ENCODE measurements at regions not wholly inside any gene's neighbourhood (a gene's known extent, or its start where the extent isn't known, plus 50 kb on each side); places are given as distances from the start of the nearest gene placed in this dataset.

DNA sequence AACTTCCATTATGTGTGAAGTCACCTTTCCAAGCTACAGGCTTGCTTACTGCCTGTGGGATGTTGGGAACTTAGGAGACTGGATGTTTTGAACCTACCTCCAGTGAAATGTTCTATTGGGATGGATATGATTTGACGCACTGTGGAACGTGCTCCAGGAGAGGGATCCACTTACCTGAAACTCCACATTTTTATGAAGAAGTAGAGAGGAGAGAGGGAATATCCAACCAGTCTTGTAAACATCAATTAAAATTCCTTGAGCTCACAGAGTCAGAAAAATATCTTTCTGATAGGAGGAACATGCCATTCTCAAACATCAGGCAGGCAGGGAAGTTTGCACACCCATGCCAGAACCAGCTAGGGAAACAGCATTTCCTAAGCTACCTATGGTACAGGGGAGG, 91.1 kb upstream of the MAOA start:
- peaks cover 17% of the 10 kb centered on the region for H3K4me1 ChIP-seq (replicated peaks; ENCODE audit: insufficient read depth)
- H3K27me3 ChIP-seq (ENCODE audit: insufficient read depth, low read depth) = no peaks in the 10 kb centered on the region
- TF ChIP-seq EZH2 (IDR thresholded peaks at IDR 0.05; ENCODE audit: low read depth) = no peak
- TF ChIP-seq, protein P1, sequence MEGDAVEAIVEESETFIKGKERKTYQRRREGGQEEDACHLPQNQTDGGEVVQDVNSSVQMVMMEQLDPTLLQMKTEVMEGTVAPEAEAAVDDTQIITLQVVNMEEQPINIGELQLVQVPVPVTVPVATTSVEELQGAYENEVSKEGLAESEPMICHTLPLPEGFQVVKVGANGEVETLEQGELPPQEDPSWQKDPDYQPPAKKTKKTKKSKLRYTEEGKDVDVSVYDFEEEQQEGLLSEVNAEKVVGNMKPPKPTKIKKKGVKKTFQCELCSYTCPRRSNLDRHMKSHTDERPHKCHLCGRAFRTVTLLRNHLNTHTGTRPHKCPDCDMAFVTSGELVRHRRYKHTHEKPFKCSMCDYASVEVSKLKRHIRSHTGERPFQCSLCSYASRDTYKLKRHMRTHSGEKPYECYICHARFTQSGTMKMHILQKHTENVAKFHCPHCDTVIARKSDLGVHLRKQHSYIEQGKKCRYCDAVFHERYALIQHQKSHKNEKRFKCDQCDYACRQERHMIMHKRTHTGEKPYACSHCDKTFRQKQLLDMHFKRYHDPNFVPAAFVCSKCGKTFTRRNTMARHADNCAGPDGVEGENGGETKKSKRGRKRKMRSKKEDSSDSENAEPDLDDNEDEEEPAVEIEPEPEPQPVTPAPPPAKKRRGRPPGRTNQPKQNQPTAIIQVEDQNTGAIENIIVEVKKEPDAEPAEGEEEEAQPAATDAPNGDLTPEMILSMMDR (conservative IDR thresholded peaks at IDR 0.05) = no peak
- DNase-seq = peak in 1 of 2 experiments; percentile 52
- H3F3A ChIP-seq (ENCODE audit: insufficient read depth, low read depth) = no peaks in the 10 kb centered on the region
- no TSS peak for BruUV-seq (replicated peaks)
- H3K4me2 ChIP-seq = no peak overlapping the region
- ChIA-PET POLR2A (ENCODE audit: unreplicated experiment) (no interaction called here), CTCF (no interaction called here)
- no peak overlapping the region for H3K4me3 ChIP-seq
- H3K9me2 ChIP-seq (ENCODE audit: insufficient read depth) = no peaks in the 10 kb centered on the region
- no peaks in the 10 kb centered on the region for H3K36me3 ChIP-seq (ENCODE audit: low read depth)
- no peak overlapping the region for H3K27ac ChIP-seq
- H3K9me3 ChIP-seq (ENCODE audit: insufficient read depth, low read depth) = no peaks in the 10 kb centered on the region
- H4K20me1 ChIP-seq (ENCODE audit: insufficient read depth) = no peaks in the 10 kb centered on the region
- no peak overlapping the region for H2AFZ ChIP-seq
- intact Hi-C loops (cut with micrococcal nuclease; ENCODE audit: unreplicated experiment) = no loop called here
- H3K79me2 ChIP-seq (ENCODE audit: low read depth) = no peaks in the 10 kb centered on the region

DNA sequence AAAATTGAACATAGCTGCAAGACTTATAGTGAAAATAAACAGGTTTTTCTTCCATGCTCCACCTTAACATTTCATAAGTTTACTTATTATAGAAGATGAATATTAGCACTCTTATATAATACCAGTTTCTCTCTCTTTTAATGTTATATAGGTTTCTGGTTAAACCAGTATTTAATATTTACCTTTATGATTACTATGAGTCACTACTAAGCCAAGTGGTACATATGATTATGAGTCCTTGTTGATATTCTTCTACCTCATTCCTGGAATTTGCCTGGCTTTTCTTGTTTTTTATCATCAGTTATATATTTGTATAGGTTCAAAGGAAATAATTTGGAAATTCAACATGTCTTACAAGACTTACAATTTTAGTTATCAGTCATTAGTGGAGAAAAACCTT, 89.9 kb upstream of the MAOA start:
- Histone ChIP-seq H3F3A (ENCODE audit: insufficient read depth, low read depth) (no peaks in the 10 kb centered on the region), H2AFZ (no peak overlapping the region), H3K27ac (peak overlapping the region; percentile 49), H4K20me1 (ENCODE audit: insufficient read depth) (no peaks in the 10 kb centered on the region), H3K4me3 (no peak overlapping the region; the same call in 1 of the 2 replicates), H3K4me1 (replicated peaks; ENCODE audit: insufficient read depth) (peaks cover 17% of the 10 kb centered on the region), H3K9me3 (ENCODE audit: insufficient read depth, low read depth) (no peaks in the 10 kb centered on the region), H3K4me2 (peak overlapping the region; percentile 34; the same call in 1 of the 2 replicates), H3K9me2 (ENCODE audit: insufficient read depth) (no peaks in the 10 kb centered on the region), H3K79me2 (ENCODE audit: low read depth) (no peaks in the 10 kb centered on the region), H3K27me3 (ENCODE audit: insufficient read depth, low read depth) (no peaks in the 10 kb centered on the region), H3K36me3 (ENCODE audit: low read depth) (no peaks in the 10 kb centered on the region)
- ChIA-PET POLR2A (ENCODE audit: unreplicated experiment) (interaction anchor here (0.5 kb wide), 1 partner anchor 1641 kb away, joined by 7 read pairs; no protein-coding TSS in a partner anchor), CTCF (no interaction called here)
- TF ChIP-seq EZH2 (IDR thresholded peaks at IDR 0.05; ENCODE audit: low read depth) = no peak
- TF ChIP-seq, protein P1 (conservative IDR thresholded peaks at IDR 0.05) = no peak
- intact Hi-C loops (cut with micrococcal nuclease; ENCODE audit: unreplicated experiment) = no loop called here
- no TSS peak for BruUV-seq (replicated peaks)
- peak in 1 of 2 experiments; percentile 76 for DNase-seq

DNA sequence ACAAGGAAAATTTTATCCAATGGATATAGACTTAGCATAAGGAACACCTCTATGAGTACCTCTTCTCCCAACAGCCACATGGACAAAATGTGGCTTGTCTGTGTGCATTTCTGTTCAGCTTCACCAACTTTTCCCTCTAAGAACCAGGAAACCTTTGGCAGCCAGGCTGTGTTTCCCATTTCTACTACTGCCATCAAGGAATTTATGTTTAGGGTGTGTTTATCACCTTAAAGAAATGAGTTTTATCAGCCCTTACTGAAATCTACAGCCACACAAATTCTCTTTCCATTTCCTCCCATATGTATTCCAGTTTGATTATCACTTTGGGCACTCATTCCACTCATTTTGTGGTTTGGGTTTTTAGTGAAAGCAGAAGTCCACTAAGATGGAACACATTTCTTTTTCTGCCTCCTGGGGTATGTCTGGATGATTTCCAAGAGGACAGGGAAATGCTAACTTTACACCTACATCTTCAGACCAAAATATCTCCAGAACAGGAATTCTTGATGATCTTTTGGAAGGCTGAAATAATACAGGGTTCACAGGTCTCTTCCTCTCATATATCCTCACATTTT, 82.6 kb upstream of the MAOA start:
- Histone ChIP-seq H3K9me2 (ENCODE audit: insufficient read depth) (no peaks in the 10 kb centered on the region), H3K79me2 (ENCODE audit: low read depth) (no peaks in the 10 kb centered on the region), H3K27ac (no peak overlapping the region), H2AFZ (no peak overlapping the region), H3K4me1 (replicated peaks; ENCODE audit: insufficient read depth) (no peaks in the 10 kb centered on the region), H3K36me3 (ENCODE audit: low read depth) (no peaks in the 10 kb centered on the region), H4K20me1 (ENCODE audit: insufficient read depth) (no peaks in the 10 kb centered on the region), H3K27me3 (ENCODE audit: insufficient read depth, low read depth) (no peaks in the 10 kb centered on the region), H3K4me3 (no peak overlapping the region), H3K4me2 (no peak overlapping the region), H3F3A (ENCODE audit: insufficient read depth, low read depth) (no peaks in the 10 kb centered on the region), H3K9me3 (ENCODE audit: insufficient read depth, low read depth) (no peaks in the 10 kb centered on the region)
- BruUV-seq (replicated peaks) = no TSS peak
- intact Hi-C loops (cut with micrococcal nuclease; ENCODE audit: unreplicated experiment) = no loop called here
- no peak for DNase-seq
- ChIA-PET CTCF (no interaction called here), POLR2A (ENCODE audit: unreplicated experiment) (no interaction called here)
- TF ChIP-seq, protein P1 (conservative IDR thresholded peaks at IDR 0.05) = no peak
- no peak for TF ChIP-seq EZH2 (IDR thresholded peaks at IDR 0.05; ENCODE audit: low read depth)
